ENCODE measurements at regions not wholly inside any gene's neighbourhood (a gene's known extent, or its start where the extent isn't known, plus 50 kb on each side); places are given as distances from the start of the nearest gene placed in this dataset.

GRCh38 chr21:16873176-16873575 is 639.7 kb upstream of the CXADR start:
- no peak for DNase-seq

- DNase-seq = no peak
These were observed 639.2 kb upstream of the CXADR start for GRCh38 chr21:16873596-16873995.

GRCh38 chr21:16879479-16879878 is 633.4 kb upstream of the CXADR start:
- no peak for DNase-seq

GRCh38 chr21:16891821-16892220 is 621.0 kb upstream of the CXADR start:
- DNase-seq = no peak

GRCh38 chr21:16900685-16901084 is 612.2 kb upstream of the CXADR start:
- no peak for DNase-seq

GRCh38 chr21:16908077-16908476 is 604.8 kb upstream of the CXADR start:
- DNase-seq = peak; percentile 3

- no peak for DNase-seq
These were observed 602.2 kb upstream of the CXADR start for GRCh38 chr21:16910435-16911165.

GRCh38 chr21:16911166-16911607 is 601.7 kb upstream of the CXADR start:
- no peak for DNase-seq

GRCh38 chr21:16912075-16912474 is 600.8 kb upstream of the CXADR start:
- no peak for DNase-seq

GRCh38 chr21:16913010-16913409 is 599.8 kb upstream of the CXADR start:
- no peak for DNase-seq

- DNase-seq = no peak
These were observed 584.4 kb upstream of the CXADR start for GRCh38 chr21:16928439-16928838.

GRCh38 chr21:16932314-16932713 is 580.5 kb upstream of the CXADR start:
- no peak for DNase-seq

- peak; percentile 16 for DNase-seq
These were observed 570.1 kb upstream of the CXADR start for GRCh38 chr21:16942703-16943102.

- no peak for DNase-seq
These were observed 569.6 kb upstream of the CXADR start for GRCh38 chr21:16943231-16943630.

GRCh38 chr21:16945580-16945979 is 567.3 kb upstream of the CXADR start:
- DNase-seq = no peak

GRCh38 chr21:16956824-16957223 is 556.0 kb upstream of the CXADR start:
- DNase-seq = no peak

- DNase-seq = no peak
These were observed 547.4 kb upstream of the CXADR start for GRCh38 chr21:16965424-16965823.

- DNase-seq = no peak
These were observed 544.4 kb upstream of the CXADR start for GRCh38 chr21:16968436-16968835.

- no peak for DNase-seq
These were observed 543.2 kb upstream of the CXADR start for GRCh38 chr21:16969636-16970035.

GRCh38 chr21:16974060-16974459 is 538.8 kb upstream of the CXADR start:
- no peak for DNase-seq

- DNase-seq = no peak
These were observed 536.6 kb upstream of the CXADR start for GRCh38 chr21:16976193-16976592.

GRCh38 chr21:16978309-16978895 is 534.4 kb upstream of the CXADR start:
- peak; percentile 2 for DNase-seq

- DNase-seq = no peak
These were observed 533.3 kb upstream of the CXADR start for GRCh38 chr21:16979574-16979973.

GRCh38 chr21:16983420-16983819 is 529.4 kb upstream of the CXADR start:
- no peak for DNase-seq

- no peak for DNase-seq
These were observed 520.4 kb upstream of the CXADR start for GRCh38 chr21:16992448-16992847.
